SK-N-MC (cell line): ENCODE measurements at regions not wholly inside any gene's neighbourhood (a gene's known extent, or its start where the extent isn't known, plus 50 kb on each side); places are given as distances from the start of the nearest gene placed in this dataset.

Source experiments
- EZH2 ChIP-seq: fragments of 200-600 bp; sonication (generic); IDR thresholded peaks from one replicate; pipeline ENCODE4 v1.6.1; 2017; ENCODE audit warnings: antibody characterized with exemption
- POLR2AphosphoS5 ChIP-seq: IDR thresholded peaks from 2 replicates; pipeline ENCODE4 v1.6.1; 2012; ENCODE audit warnings: mild to moderate bottlenecking, low read depth, low read length, borderline replicate concordance

- no peak for TF ChIP-seq EZH2
- no peak for TF ChIP-seq POLR2AphosphoS5
Measured at GRCh38 chr1:213549982-213550381, 437.8 kb upstream of the PROX1 start.
